ENCODE measurements at regions not wholly inside any gene's neighbourhood (a gene's known extent, or its start where the extent isn't known, plus 50 kb on each side); places are given as distances from the start of the nearest gene placed in this dataset.

- TF ChIP-seq CTCF (IDR thresholded peaks at IDR 0.05): no peak
- TF ChIP-seq POLR2A (IDR thresholded peaks at IDR 0.05): no peak
Measured at GRCh38 chr12:93152617-93153016, 223.5 kb upstream of the EEA1 start.

All from uterus (tissue), 2 donors.